GM10248 (cell line): ENCODE measurements at regions not wholly inside any gene's neighbourhood (a gene's known extent, or its start where the extent isn't known, plus 50 kb on each side); places are given as distances from the start of the nearest gene placed in this dataset.
"Not testable (repeated sequence)": the region's sequence is repeated elsewhere in the genome, so short reads cannot be mapped to it uniquely, and the experiment has no call there.

ENCODE experiments used
- CTCF ChIA-PET: fragments of 300-600 bp; sonication (Branson Sonifier 250); formaldehyde crosslinking; extraction: SDS; loops from one replicate; lab custom pipeline; 2021; ENCODE audit warnings: antibody characterized with exemption; lab: Yijun Ruan, JAX
- POLR2A ChIA-PET: fragments of 350-650 bp; sonication (Branson Sonifier 250); formaldehyde crosslinking; extraction: SDS; loops from one replicate; lab custom pipeline; 2020; ENCODE audit warnings: antibody characterized with exemption; lab: Yijun Ruan, JAX
- DNase-seq: peaks from one replicate; pipeline ENCODE4 v3.0.0; 2012; ENCODE audit errors: extremely low spot score
- TF ChIP-seq, protein P1 (sequence below): IDR thresholded peaks from 2 replicates; pipeline ENCODE4 v1.5.1; 2012; ENCODE audit warnings: mild to moderate bottlenecking, low read depth; ENCODE audit errors: extremely low read depth, missing control alignments, control extremely low read depth

DNA sequence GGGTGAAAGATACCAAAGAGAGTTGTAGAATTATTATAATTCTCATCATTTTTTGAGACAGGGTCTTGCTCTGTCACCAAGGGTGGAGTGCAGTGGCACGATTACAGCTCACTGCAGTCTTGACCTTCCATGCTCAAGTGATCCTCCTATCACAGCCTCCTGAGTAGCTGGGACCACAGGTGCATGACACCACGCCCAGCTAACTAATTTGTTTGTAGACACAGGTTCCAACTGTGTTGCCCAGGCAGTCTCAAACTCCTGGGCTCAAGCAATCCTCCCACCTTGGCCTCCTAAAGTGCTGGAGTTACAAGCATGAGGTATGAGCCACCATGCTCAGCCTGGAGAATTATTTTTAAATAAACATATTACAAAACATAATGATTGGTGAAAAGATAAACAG, 92.8 kb upstream of the MSH6 start:
- TF ChIP-seq, protein P1, sequence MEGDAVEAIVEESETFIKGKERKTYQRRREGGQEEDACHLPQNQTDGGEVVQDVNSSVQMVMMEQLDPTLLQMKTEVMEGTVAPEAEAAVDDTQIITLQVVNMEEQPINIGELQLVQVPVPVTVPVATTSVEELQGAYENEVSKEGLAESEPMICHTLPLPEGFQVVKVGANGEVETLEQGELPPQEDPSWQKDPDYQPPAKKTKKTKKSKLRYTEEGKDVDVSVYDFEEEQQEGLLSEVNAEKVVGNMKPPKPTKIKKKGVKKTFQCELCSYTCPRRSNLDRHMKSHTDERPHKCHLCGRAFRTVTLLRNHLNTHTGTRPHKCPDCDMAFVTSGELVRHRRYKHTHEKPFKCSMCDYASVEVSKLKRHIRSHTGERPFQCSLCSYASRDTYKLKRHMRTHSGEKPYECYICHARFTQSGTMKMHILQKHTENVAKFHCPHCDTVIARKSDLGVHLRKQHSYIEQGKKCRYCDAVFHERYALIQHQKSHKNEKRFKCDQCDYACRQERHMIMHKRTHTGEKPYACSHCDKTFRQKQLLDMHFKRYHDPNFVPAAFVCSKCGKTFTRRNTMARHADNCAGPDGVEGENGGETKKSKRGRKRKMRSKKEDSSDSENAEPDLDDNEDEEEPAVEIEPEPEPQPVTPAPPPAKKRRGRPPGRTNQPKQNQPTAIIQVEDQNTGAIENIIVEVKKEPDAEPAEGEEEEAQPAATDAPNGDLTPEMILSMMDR: no peak
- ChIA-PET POLR2A (no interaction called here), CTCF (interaction anchor here (1.6 kb wide), 1 partner anchor 77 kb away, joined by 3 read pairs; no protein-coding TSS in a partner anchor)
- no peak for DNase-seq

DNA sequence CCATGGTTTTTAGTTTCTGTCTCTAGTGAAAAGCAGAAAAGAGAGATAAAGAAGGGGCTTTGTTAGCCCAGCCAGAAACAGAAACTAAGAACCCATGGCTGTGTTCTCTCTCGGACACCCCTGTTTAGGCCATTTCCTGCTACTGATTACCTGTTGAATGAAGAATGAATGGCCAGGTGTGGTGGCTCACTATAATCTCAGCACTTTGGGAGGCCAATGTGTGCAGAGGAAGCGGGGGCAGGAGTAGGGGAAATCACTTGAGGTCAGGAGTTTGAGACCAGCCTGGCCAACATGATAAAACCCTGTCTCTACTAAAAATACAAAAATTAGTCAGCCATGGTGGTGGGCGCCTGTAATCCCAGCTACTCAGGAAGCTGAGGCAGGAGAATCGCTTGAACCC, 93.8 kb upstream of the MSH6 start:
- POLR2A ChIA-PET: not testable (repeated sequence)
- peak; percentile 52 for DNase-seq
- CTCF ChIA-PET: interaction anchor here (1.4 to 1.6 kb wide), 2 partner anchors 65 to 78 kb away, joined by 3 read pairs; no protein-coding TSS in a partner anchor

DNA sequence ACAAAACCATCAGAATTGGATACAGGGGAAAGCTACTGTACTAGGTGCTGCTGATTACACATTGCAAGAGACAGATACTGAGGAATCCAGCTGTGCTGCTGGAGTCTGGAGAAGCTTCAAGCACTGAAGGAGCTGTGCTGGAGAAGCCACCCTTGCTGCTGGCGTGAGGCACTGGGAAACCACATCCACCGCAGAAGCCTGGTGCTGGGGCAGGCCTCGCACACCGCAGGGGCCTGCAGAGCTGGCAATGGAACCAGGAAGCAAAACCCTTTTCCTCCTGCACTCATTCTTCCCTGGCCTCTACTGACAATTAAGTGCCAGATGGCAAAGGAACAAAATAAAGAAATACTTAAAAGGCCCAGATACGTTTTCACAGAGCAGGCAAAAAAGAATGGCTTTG, 94.4 kb upstream of the MSH6 start:
- ChIA-PET POLR2A (no interaction called here), CTCF (interaction anchor here (1.3 to 1.6 kb wide), 3 partner anchors 58 to 79 kb away, joined by 3 read pairs; no protein-coding TSS in a partner anchor)
- TF ChIP-seq, protein P1: no peak
- no peak for DNase-seq

DNA sequence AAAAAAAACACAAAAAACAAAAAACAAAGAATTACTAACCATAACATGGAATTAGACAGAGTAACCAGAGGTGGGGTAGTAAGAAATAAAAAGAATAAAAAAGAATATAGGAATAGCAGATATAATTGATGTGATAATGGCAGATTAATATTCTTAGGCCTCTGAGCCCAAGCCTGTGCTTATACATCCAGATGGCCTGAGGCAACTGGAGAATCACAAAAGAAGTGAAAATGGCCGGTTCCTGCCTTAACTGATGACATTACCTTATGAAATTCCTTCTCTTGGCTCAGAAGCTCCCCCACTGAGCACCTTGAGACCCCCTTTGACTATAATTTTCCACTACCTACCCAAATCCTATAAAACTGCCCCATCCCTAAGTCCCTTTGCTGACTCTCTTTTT, 95.1 kb upstream of the MSH6 start:
- TF ChIP-seq, protein P1: no peak
- no peak for DNase-seq
- CTCF ChIA-PET: interaction anchor here (1.3 to 1.4 kb wide), 2 partner anchors 58 to 67 kb away, joined by 3 read pairs; no protein-coding TSS in a partner anchor
- POLR2A ChIA-PET: no interaction called here

DNA sequence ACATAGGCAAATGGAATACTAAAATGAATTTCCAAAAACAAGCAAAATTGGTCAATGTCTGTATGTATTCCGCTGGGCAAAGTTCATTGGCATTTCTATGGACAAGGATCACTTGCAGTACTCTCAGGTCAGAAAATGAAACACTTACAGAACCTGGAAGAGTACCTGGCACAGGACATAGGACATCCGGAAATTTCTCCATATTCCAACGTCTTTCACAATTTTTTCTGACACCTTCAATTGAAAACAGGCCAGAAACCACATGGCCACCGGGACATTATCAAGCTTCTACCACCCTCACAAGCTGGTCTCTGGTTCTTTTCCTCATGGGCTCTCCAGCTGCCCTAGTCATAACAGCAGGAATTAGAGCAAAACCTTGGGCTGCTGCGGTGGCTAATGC, 96.9 kb upstream of the MSH6 start:
- TF ChIP-seq, protein P1: no peak
- DNase-seq: no peak
- ChIA-PET CTCF (interaction anchor here (1.2 to 1.4 kb wide), 2 partner anchors 10 to 82 kb away, joined by 3 to 4 read pairs; no protein-coding TSS in a partner anchor), POLR2A (no interaction called here)

DNA sequence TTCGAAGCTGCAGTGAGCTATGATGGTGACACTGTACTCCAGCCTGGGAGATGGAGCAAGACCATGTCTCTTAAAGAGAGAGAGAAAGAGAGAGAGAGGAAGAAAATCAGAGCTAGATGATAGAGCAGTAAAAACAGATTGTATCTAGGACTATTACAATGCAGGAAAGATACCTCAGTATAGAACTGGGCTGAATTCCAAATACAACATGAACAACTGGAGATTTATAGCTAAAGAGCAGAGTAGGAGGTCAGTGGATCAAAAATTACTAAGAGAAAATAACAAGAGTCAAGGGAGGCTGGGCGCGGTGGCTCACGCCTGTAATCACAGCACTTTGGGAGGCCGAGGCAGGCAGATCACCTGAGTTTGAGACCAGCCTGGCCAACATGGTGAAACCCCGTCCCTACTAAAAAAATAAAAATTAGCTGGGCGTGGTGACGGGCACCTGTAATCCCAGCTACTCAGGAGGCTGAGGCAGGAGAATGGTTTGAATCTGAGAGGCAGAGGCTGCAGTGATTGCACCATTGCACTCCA, 100.7 kb upstream of the MSH6 start:
- ChIA-PET POLR2A (no interaction called here), CTCF (interaction anchor here (1.1 to 1.3 kb wide), 2 partner anchors 24 to 692 kb away, joined by 3 read pairs; no protein-coding TSS in a partner anchor)
- no peak for DNase-seq
- TF ChIP-seq, protein P1: no peak

DNA sequence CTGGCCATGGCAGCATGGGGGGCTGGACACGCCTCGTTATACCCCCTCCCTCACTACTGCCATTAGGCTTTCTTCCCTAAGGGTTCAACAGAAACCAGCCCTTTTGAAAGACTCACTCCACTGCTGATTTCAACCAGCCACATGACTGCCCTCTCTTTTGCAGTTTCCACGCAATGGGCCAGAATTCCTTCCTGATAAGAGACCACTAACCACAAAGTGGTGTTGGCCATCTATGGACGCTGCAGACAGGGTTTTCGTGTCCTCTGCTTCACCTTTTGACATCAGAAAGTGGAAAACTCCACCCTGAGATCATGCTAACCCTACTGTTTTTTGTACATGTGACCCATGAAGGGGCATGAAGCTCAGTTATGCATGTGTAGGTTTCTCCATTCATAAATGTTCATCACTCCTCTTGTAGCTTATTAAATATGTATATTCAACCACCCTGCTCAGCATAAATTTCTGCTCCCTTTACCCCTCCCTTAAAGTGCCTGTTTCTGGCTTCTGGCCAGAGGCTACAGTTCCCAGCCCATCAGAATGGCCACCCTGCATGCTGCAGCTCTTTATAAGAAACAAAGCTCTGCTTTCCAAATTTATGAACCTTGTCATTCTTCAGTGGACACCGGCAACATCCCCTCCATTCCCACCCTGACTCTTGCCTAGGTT, 105.6 kb upstream of the KCNK12 start:
- ChIA-PET CTCF (interaction anchor here (1.1 to 1.9 kb wide), 6 partner anchors 9 to 239 kb away, joined by 3 to 4 read pairs (median 4); no protein-coding TSS in a partner anchor), POLR2A (no interaction called here)
- TF ChIP-seq, protein P1: no peak
- DNase-seq: no peak
